ENCODE measurements at regions not wholly inside any gene's neighbourhood (a gene's known extent, or its start where the extent isn't known, plus 50 kb on each side); places are given as distances from the start of the nearest gene placed in this dataset.

DNA sequence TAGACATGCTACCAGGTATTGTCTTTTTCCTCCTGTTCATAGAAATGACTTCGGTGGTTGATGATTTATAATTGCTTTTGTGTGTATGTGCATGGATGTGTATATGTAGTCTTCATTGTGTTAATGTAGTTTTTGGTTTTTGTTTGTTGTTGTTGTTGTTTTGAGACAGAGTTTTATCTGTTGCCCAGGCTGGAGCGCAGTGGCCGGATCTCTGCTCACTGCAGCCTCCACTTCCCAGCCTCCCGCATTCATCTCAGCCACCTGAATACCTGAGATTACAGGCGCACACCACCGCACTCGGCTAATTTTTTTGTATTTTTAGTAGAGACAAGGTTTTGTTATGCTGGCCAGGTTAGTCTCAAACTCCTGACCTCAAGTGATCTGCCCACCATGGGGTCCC is 75.2 kb downstream of the HFE start:
- TF ChIP-seq, protein P1, sequence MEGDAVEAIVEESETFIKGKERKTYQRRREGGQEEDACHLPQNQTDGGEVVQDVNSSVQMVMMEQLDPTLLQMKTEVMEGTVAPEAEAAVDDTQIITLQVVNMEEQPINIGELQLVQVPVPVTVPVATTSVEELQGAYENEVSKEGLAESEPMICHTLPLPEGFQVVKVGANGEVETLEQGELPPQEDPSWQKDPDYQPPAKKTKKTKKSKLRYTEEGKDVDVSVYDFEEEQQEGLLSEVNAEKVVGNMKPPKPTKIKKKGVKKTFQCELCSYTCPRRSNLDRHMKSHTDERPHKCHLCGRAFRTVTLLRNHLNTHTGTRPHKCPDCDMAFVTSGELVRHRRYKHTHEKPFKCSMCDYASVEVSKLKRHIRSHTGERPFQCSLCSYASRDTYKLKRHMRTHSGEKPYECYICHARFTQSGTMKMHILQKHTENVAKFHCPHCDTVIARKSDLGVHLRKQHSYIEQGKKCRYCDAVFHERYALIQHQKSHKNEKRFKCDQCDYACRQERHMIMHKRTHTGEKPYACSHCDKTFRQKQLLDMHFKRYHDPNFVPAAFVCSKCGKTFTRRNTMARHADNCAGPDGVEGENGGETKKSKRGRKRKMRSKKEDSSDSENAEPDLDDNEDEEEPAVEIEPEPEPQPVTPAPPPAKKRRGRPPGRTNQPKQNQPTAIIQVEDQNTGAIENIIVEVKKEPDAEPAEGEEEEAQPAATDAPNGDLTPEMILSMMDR (IDR thresholded peaks at IDR 0.05; ENCODE audit: insufficient read depth, low read length, severe bottlenecking), result no peak
- Histone ChIP-seq H3K36me3 (ENCODE audit: control insufficient read depth, insufficient read depth, low read length) (no peaks in the 10 kb centered on the region), H3K4me3 (ENCODE audit: low read depth, low read length) (no peak overlapping the region), H3K27me3 (ENCODE audit: control insufficient read depth, insufficient read depth, low read length) (no peaks in the 10 kb centered on the region)
- no peak for DNase-seq (ENCODE audit: low read depth)
- no peak for FAIRE-seq

DNA sequence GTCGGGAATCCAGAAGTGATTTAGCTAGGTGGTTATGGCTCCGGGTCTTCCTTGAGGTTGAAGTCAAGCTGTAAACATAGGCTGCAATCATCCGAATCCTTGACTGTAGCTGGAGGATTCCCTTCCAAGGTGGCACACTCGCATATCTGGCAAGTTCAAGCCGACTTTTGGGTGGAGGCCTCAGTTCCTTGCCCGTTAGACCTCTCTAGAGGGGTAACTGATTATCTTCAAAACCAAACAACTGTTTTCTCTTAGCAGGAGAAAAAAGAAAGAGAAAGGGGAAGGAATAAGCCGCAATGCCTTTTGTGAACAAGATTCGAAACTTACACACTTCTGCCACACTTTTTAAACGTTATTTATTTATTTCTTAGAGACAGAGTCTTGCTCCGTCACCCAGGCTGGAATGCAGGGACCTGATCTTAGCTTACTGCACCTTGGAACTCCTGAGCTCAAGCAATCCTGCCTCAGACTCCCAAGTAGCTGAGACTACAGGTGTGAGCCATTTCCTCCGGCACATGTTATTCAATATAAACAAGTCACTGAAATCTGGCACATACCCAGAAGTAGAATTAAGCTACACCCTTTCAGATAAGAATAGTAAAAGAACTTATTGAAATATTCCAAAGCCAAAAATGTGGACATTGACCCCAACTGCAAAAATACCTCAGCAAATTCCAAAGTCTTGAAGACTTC is 76.3 kb downstream of the HFE start:
- Histone ChIP-seq H3K36me3 (ENCODE audit: control insufficient read depth, insufficient read depth, low read length) (no peaks in the 10 kb centered on the region), H3K27me3 (ENCODE audit: control insufficient read depth, insufficient read depth, low read length) (no peaks in the 10 kb centered on the region), H3K4me3 (ENCODE audit: low read depth, low read length) (no peak overlapping the region)
- DNase-seq (ENCODE audit: low read depth), result no peak
- TF ChIP-seq, protein P1 (IDR thresholded peaks at IDR 0.05; ENCODE audit: insufficient read depth, low read length, severe bottlenecking), result no peak
- no peak for FAIRE-seq

DNA sequence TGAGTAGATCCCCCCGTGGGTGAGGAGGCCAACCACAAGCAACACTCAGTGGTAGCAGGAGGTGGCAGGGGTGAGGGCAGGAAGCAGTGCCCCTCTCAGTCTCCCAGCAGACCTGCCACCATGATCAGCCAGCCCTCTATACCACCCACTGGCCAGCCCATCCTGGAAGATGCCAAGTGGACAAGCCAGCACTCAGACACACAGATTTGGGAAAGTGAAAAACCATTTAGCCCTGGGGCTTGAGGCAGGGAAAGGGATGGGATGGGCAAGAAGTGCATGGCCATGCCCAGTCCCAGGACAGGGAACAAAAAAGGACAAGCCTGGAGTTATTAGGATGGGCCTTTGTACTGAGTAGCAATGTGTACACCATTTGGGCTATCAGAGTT is 76.9 kb downstream of the HFE start:
- TF ChIP-seq, protein P1 (IDR thresholded peaks at IDR 0.05; ENCODE audit: insufficient read depth, low read length, severe bottlenecking), result no peak
- FAIRE-seq (no peak), DNase-seq (ENCODE audit: low read depth) (no peak)
- H3K4me3 ChIP-seq (ENCODE audit: low read depth, low read length), result no peak overlapping the region
- H3K36me3 ChIP-seq (ENCODE audit: control insufficient read depth, insufficient read depth, low read length), result no peaks in the 10 kb centered on the region
- no peaks in the 10 kb centered on the region for H3K27me3 ChIP-seq (ENCODE audit: control insufficient read depth, insufficient read depth, low read length)

DNA sequence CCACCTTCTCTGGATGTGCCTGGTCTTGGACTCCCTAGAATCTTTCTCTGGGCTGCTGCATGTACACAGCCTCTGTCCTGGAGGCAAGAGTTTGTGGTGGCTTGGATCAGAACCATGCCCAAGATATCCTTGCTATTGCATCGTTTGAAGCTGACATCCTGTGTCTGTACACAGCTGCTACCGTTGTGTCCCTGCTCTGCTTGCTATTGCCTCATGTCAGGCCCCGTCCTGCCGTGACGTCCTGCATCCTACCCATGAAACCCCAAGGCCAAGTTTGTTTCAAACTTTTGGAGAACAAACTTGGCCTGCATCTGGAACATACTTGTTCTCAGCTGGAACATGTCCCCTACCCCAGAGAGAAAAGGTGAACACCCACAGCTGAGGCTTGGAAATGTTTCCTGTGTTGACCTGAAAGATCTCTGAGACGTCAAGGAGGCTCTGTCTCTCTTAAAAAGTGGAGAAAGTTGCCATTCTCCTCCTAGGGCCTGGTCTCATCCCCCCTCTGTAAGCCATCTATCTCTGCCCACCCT is 78.1 kb downstream of the HFE start:
- TF ChIP-seq, protein P1 (IDR thresholded peaks at IDR 0.05; ENCODE audit: insufficient read depth, low read length, severe bottlenecking), result no peak
- DNase-seq (ENCODE audit: low read depth) (no peak), FAIRE-seq (no peak)
- Histone ChIP-seq H3K4me3 (ENCODE audit: low read depth, low read length) (no peak overlapping the region), H3K36me3 (ENCODE audit: control insufficient read depth, insufficient read depth, low read length) (no peaks in the 10 kb centered on the region), H3K27me3 (ENCODE audit: control insufficient read depth, insufficient read depth, low read length) (no peaks in the 10 kb centered on the region)

DNA sequence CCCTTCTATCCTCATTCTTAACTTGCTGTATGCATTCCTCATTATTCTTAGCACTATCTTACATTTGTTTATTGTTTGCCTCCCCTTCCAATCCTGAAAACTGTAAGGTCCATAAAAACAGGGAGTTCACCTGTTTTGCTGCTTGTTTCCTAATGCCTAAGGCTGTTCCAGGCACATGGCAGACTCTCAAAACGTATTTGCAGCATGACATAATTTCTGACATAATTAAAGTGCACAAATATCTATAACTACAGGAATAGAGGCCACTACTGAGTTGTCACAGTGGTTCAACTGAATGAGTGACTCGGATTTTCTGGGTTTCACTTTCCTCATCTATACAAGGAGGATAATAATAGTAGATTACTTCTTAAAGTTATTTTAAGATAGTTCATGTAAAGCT is 83.0 kb downstream of the HFE start:
- no peaks in the 10 kb centered on the region for H3K36me3 ChIP-seq (ENCODE audit: control insufficient read depth, insufficient read depth, low read length)

More for the DNA sequence above, 83.0 kb downstream of the HFE start:
- DNase-seq (ENCODE audit: low read depth) (peak; percentile 26), FAIRE-seq (no peak)
- H3K27me3 ChIP-seq (ENCODE audit: control insufficient read depth, insufficient read depth, low read length), result no peaks in the 10 kb centered on the region
- TF ChIP-seq, protein P1 (IDR thresholded peaks at IDR 0.05; ENCODE audit: insufficient read depth, low read length, severe bottlenecking), result no peak
- no peak overlapping the region for H3K4me3 ChIP-seq (ENCODE audit: low read depth, low read length)
